ENCODE measurements at regions not wholly inside any gene's neighbourhood (a gene's known extent, or its start where the extent isn't known, plus 50 kb on each side); places are given as distances from the start of the nearest gene placed in this dataset.

GRCh38 chr10:9560976-9561375, 1456.7 kb upstream of the CELF2 start:
- TF ChIP-seq POLR2A (IDR thresholded peaks at IDR 0.05; ENCODE audit: low read length) (no peak), GATA1 (IDR thresholded peaks at IDR 0.05; ENCODE audit: low read depth, low read length) (no peak)
